HG03565 (cell line): ENCODE measurements at regions not wholly inside any gene's neighbourhood (a gene's known extent, or its start where the extent isn't known, plus 50 kb on each side); places are given as distances from the start of the nearest gene placed in this dataset.
"Not testable (repeated sequence)": the region's sequence is repeated elsewhere in the genome, so short reads cannot be mapped to it uniquely, and the experiment has no call there.

Experiments
- ATAC-seq: cut with Tn5 transposase; IDR thresholded peaks from one replicate; pipeline ENCODE4 v1.9.1; 2021; ENCODE audit warnings: mild to moderate bottlenecking, moderate library complexity; ENCODE audit not compliant: unreplicated experiment

- no peak for ATAC-seq
These were observed 232.6 kb upstream of the C1orf174 start for GRCh38 chr1:4132352-4133296.

GRCh38 chr1:4133297-4133938 is 233.3 kb upstream of the C1orf174 start:
- ATAC-seq, result no peak

GRCh38 chr1:4133939-4134321 is 233.9 kb upstream of the C1orf174 start:
- ATAC-seq, result no peak

GRCh38 chr1:4135853-4136252 is 235.8 kb upstream of the C1orf174 start:
- ATAC-seq, result not testable (repeated sequence)

GRCh38 chr1:4137621-4138415 is 237.7 kb upstream of the C1orf174 start:
- no peak for ATAC-seq

GRCh38 chr1:4139646-4140045 is 239.6 kb upstream of the C1orf174 start:
- ATAC-seq, result no peak

- no peak for ATAC-seq
These were observed 240.2 kb upstream of the C1orf174 start for GRCh38 chr1:4140241-4140640.

- no peak for ATAC-seq
These were observed 240.7 kb upstream of the C1orf174 start for GRCh38 chr1:4140821-4141220.

GRCh38 chr1:4144349-4144971 is 244.4 kb upstream of the C1orf174 start:
- no peak for ATAC-seq

GRCh38 chr1:4146101-4146500 is 246.0 kb upstream of the C1orf174 start:
- ATAC-seq, result no peak

GRCh38 chr1:4146614-4147013 is 246.5 kb upstream of the C1orf174 start:
- no peak for ATAC-seq

GRCh38 chr1:4147509-4147908 is 247.4 kb upstream of the C1orf174 start:
- ATAC-seq, result no peak

- no peak for ATAC-seq
These were observed 249.2 kb upstream of the C1orf174 start for GRCh38 chr1:4149281-4149680.

- no peak for ATAC-seq
These were observed 249.8 kb upstream of the C1orf174 start for GRCh38 chr1:4149831-4150230.

- ATAC-seq, result no peak
These were observed 250.2 kb upstream of the C1orf174 start for GRCh38 chr1:4150262-4150661.

- ATAC-seq, result no peak
These were observed 252.2 kb upstream of the C1orf174 start for GRCh38 chr1:4152266-4152665.

- no peak for ATAC-seq
These were observed 253.5 kb upstream of the C1orf174 start for GRCh38 chr1:4153571-4153970.

GRCh38 chr1:4156241-4156973 is 256.3 kb upstream of the C1orf174 start:
- ATAC-seq, result no peak

GRCh38 chr1:4160181-4160580 is 260.1 kb upstream of the C1orf174 start:
- no peak for ATAC-seq

GRCh38 chr1:4161366-4162006 is 261.4 kb upstream of the C1orf174 start:
- ATAC-seq, result no peak
